ENCODE measurements at regions not wholly inside any gene's neighbourhood (a gene's known extent, or its start where the extent isn't known, plus 50 kb on each side); places are given as distances from the start of the nearest gene placed in this dataset.

- DNase-seq: no peak
These were observed 396.3 kb downstream of the TRIB2 start for GRCh38 chr2:13113002-13113401.

GRCh38 chr2:13114391-13114790 lies 397.7 kb downstream of the TRIB2 start:
- no peak for DNase-seq

- DNase-seq: no peak
These were observed 398.9 kb downstream of the TRIB2 start for GRCh38 chr2:13115643-13116042.

GRCh38 chr2:13121096-13121495 lies 404.4 kb downstream of the TRIB2 start:
- no peak for DNase-seq

GRCh38 chr2:13128139-13128538 lies 411.4 kb downstream of the TRIB2 start:
- no peak for DNase-seq

- no peak for DNase-seq
These were observed 418.6 kb downstream of the TRIB2 start for GRCh38 chr2:13135369-13135768.

GRCh38 chr2:13135856-13136255 lies 419.1 kb downstream of the TRIB2 start:
- DNase-seq: no peak

- DNase-seq: no peak
These were observed 420.9 kb downstream of the TRIB2 start for GRCh38 chr2:13137679-13138078.

- DNase-seq: no peak
These were observed 424.6 kb downstream of the TRIB2 start for GRCh38 chr2:13141315-13141714.

- no peak for DNase-seq
These were observed 426.7 kb downstream of the TRIB2 start for GRCh38 chr2:13143451-13143850.

GRCh38 chr2:13156916-13157315 lies 440.2 kb downstream of the TRIB2 start:
- no peak for DNase-seq

- DNase-seq: no peak
These were observed 441.7 kb downstream of the TRIB2 start for GRCh38 chr2:13158466-13158865.

- DNase-seq: no peak
These were observed 464.0 kb downstream of the TRIB2 start for GRCh38 chr2:13180729-13181128.

- DNase-seq: no peak
These were observed 476.3 kb downstream of the TRIB2 start for GRCh38 chr2:13193075-13193474.

- peak; percentile 15 for DNase-seq
These were observed 477.2 kb downstream of the TRIB2 start for GRCh38 chr2:13193900-13194299.

GRCh38 chr2:13195270-13195669 lies 478.5 kb downstream of the TRIB2 start:
- no peak for DNase-seq

GRCh38 chr2:13197248-13197647 lies 480.5 kb downstream of the TRIB2 start:
- no peak for DNase-seq

- DNase-seq: no peak
These were observed 485.2 kb downstream of the TRIB2 start for GRCh38 chr2:13201924-13202323.

GRCh38 chr2:13212115-13212514 lies 495.4 kb downstream of the TRIB2 start:
- DNase-seq: no peak

GRCh38 chr2:13218205-13218604 lies 501.5 kb downstream of the TRIB2 start:
- no peak for DNase-seq

- DNase-seq: peak; percentile 67
These were observed 510.8 kb downstream of the TRIB2 start for GRCh38 chr2:13227578-13227977.

GRCh38 chr2:13230221-13230620 lies 513.5 kb downstream of the TRIB2 start:
- DNase-seq: no peak

- DNase-seq: no peak
These were observed 523.3 kb downstream of the TRIB2 start for GRCh38 chr2:13240061-13240460.

GRCh38 chr2:13240789-13241487 lies 524.2 kb downstream of the TRIB2 start:
- no peak for DNase-seq

GRCh38 chr2:13252615-13253014 lies 535.9 kb downstream of the TRIB2 start:
- DNase-seq: no peak
